Astrocyte (in vitro differentiated cells and primary cell): ENCODE measurements at regions not wholly inside any gene's neighbourhood (a gene's known extent, or its start where the extent isn't known, plus 50 kb on each side); places are given as distances from the start of the nearest gene placed in this dataset.

Experiments used
- DNase-seq: peaks from one replicate; pipeline ENCODE4 v3.0.0-alpha.2; 2010; ENCODE audit warnings: low read depth
- FAIRE-seq: peaks from 2 replicates; lab custom pipeline; 2011; peaks lifted over from hg19 to GRCh38; lab: Jason Lieb, UNC
- H2AFZ ChIP-seq: 2 replicates; pipeline ENCODE4 v1.6.0; 2012; ENCODE audit warnings: low read depth, low read length, inconsistent platforms
- H3K27ac ChIP-seq: 2 replicates; pipeline ENCODE4 v1.5.1; 2011; ENCODE audit warnings: low read depth, low read length, inconsistent platforms
- H3K27me3 ChIP-seq: 2 replicates; pipeline ENCODE4 v1.6.0; 2011; ENCODE audit warnings: low read length, inconsistent platforms; ENCODE audit not compliant: insufficient read depth
- H3K36me3 ChIP-seq: 2 replicates; pipeline ENCODE4 v1.5.1; 2011; ENCODE audit warnings: low read length, inconsistent platforms; ENCODE audit not compliant: insufficient read depth
- H3K4me1 ChIP-seq: 2 replicates; pipeline ENCODE4 v1.5.1; 2011; ENCODE audit warnings: low read length, inconsistent platforms; ENCODE audit not compliant: insufficient read depth
- H3K4me2 ChIP-seq: 2 replicates; pipeline ENCODE4 v1.6.0; 2012; ENCODE audit warnings: low read length, inconsistent platforms
- H3K4me3 ChIP-seq: 2 replicates; pipeline ENCODE4 v1.5.1; 2011; ENCODE audit warnings: low read depth, mild to moderate bottlenecking, low read length, inconsistent platforms; ENCODE audit not compliant: insufficient read depth
- H3K79me2 ChIP-seq: 2 replicates; pipeline ENCODE4 v1.6.0; 2012; ENCODE audit warnings: mild to moderate bottlenecking, low read length, inconsistent platforms; ENCODE audit not compliant: insufficient read depth
- H3K9ac ChIP-seq: 2 replicates; pipeline ENCODE4 v1.6.0; 2012; ENCODE audit warnings: mild to moderate bottlenecking, low read length, inconsistent platforms
- H3K9me3 ChIP-seq: 2 replicates; pipeline ENCODE4 v1.5.1; 2012; ENCODE audit warnings: low read depth, mild to moderate bottlenecking, low read length, inconsistent platforms; ENCODE audit not compliant: insufficient read depth
- H4K20me1 ChIP-seq: 2 replicates; pipeline ENCODE4 v1.6.0; 2012; ENCODE audit warnings: low read length, inconsistent platforms; ENCODE audit not compliant: insufficient read depth
- H3K27ac Mint-ChIP-seq: one replicate; pipeline ENCODE4 v1.8.0; 2021; ENCODE audit warnings: mild to moderate bottlenecking, mixed read lengths; ENCODE audit not compliant: unreplicated experiment
- H3K27me3 Mint-ChIP-seq: one replicate; pipeline ENCODE4 v1.8.0; 2021; ENCODE audit warnings: low read depth, mixed read lengths; ENCODE audit not compliant: unreplicated experiment
- H3K36me3 Mint-ChIP-seq: one replicate; pipeline ENCODE4 v1.8.0; 2021; ENCODE audit warnings: low read depth, mixed read lengths; ENCODE audit not compliant: unreplicated experiment
- H3K4me1 Mint-ChIP-seq: one replicate; pipeline ENCODE4 v1.8.0; 2021; ENCODE audit warnings: low read depth, mixed read lengths; ENCODE audit not compliant: unreplicated experiment
- H3K4me3 Mint-ChIP-seq: one replicate; pipeline ENCODE4 v1.8.0; 2021; ENCODE audit warnings: mild to moderate bottlenecking, moderate library complexity, mixed read lengths; ENCODE audit not compliant: unreplicated experiment
- H3K9me3 Mint-ChIP-seq: one replicate; pipeline ENCODE4 v1.8.0; 2021; ENCODE audit warnings: mild to moderate bottlenecking, mixed read lengths; ENCODE audit not compliant: unreplicated experiment
- EZH2 ChIP-seq: IDR thresholded peaks from 2 replicates; pipeline ENCODE4 v1.6.1; 2012; ENCODE audit warnings: mild to moderate bottlenecking, low read length, inconsistent platforms; ENCODE audit not compliant: insufficient read depth
- TF ChIP-seq, protein P1 (sequence below): IDR thresholded peaks from 2 replicates; pipeline ENCODE4 v1.5.1; 2011; ENCODE audit warnings: low read depth, mild to moderate bottlenecking, inconsistent platforms, low read length, moderate library complexity; ENCODE audit not compliant: insufficient read depth

DNA sequence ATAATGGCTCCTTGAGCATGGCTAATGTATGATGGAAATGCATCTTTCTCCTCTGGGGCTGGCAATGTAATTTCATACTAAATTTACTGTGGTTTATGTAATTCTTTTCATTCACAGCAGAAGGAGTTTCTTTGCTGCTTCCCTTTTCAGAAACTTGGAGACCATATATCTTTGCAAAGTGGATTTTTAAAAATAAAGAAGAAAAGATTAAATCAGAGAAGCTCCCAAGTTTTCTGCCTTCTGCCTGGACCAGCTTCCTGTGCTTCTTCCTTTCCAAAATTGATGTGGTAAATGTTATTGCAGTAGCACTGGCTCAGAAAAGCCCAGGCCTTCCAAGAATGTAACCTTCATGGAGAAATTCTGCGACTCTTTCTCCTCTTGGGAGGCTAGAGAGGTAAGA lies 300.1 kb upstream of the NCAM1 start:
- Histone ChIP-seq H3K4me3 (no peak overlapping the region), H2AFZ (no peak overlapping the region), H3K79me2 (no peaks in the 10 kb centered on the region), H3K27me3 (no peaks in the 10 kb centered on the region), H4K20me1 (no peaks in the 10 kb centered on the region), H3K9ac (no peak overlapping the region), H3K27ac (no peak overlapping the region), H3K36me3 (no peaks in the 10 kb centered on the region), H3K4me2 (no peak overlapping the region), H3K9me3 (no peaks in the 10 kb centered on the region), H3K4me1 (peaks cover 8% of the 10 kb centered on the region)
- DNase-seq: no peak
- no peak for FAIRE-seq
- no peak for TF ChIP-seq EZH2
- TF ChIP-seq, protein P1, sequence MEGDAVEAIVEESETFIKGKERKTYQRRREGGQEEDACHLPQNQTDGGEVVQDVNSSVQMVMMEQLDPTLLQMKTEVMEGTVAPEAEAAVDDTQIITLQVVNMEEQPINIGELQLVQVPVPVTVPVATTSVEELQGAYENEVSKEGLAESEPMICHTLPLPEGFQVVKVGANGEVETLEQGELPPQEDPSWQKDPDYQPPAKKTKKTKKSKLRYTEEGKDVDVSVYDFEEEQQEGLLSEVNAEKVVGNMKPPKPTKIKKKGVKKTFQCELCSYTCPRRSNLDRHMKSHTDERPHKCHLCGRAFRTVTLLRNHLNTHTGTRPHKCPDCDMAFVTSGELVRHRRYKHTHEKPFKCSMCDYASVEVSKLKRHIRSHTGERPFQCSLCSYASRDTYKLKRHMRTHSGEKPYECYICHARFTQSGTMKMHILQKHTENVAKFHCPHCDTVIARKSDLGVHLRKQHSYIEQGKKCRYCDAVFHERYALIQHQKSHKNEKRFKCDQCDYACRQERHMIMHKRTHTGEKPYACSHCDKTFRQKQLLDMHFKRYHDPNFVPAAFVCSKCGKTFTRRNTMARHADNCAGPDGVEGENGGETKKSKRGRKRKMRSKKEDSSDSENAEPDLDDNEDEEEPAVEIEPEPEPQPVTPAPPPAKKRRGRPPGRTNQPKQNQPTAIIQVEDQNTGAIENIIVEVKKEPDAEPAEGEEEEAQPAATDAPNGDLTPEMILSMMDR: no peak
- peaks cover 4% of the 10 kb centered on the region for H3K4me1 Mint-ChIP-seq
- H3K9me3 Mint-ChIP-seq: peaks cover 2% of the 10 kb centered on the region
- H3K27ac Mint-ChIP-seq: no peak overlapping the region
- peaks cover 9% of the 10 kb centered on the region for H3K27me3 Mint-ChIP-seq
- no peak overlapping the region for H3K4me3 Mint-ChIP-seq
- H3K36me3 Mint-ChIP-seq: no peaks in the 10 kb centered on the region

DNA sequence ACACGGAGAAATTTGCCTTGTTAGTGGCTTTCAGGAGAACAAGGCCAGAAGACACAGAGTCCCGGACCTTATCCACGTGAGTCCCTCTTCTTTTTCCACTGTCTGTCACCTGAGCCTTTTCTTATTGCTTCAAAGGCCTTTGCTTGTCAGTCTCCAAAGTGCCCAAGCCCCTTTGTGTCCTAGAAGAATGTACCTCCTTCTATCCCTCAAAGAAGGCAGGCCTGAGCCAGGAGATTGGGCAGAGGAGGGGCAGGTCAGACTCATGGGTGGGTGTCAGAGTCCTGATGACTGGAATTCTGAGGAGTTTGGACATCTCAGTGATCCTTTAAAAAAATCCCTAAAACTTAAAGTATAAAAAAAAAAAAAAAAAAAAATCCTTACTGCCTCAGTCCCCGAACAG lies 299.6 kb upstream of the NCAM1 start:
- no peaks in the 10 kb centered on the region for H3K9me3 ChIP-seq
- no peaks in the 10 kb centered on the region for H3K36me3 Mint-ChIP-seq
- no peak overlapping the region for H3K4me3 ChIP-seq
- no peak overlapping the region for H3K4me3 Mint-ChIP-seq
- no peaks in the 10 kb centered on the region for H3K36me3 ChIP-seq
- no peak for DNase-seq
- H4K20me1 ChIP-seq: no peaks in the 10 kb centered on the region
- H3K27ac ChIP-seq: no peak overlapping the region
- no peaks in the 10 kb centered on the region for H3K27me3 ChIP-seq
- no peaks in the 10 kb centered on the region for H3K9me3 Mint-ChIP-seq
- TF ChIP-seq, protein P1: no peak
- no peak for TF ChIP-seq EZH2
- H3K4me1 Mint-ChIP-seq: peaks cover 4% of the 10 kb centered on the region
- H3K27ac Mint-ChIP-seq: no peak overlapping the region
- H3K27me3 Mint-ChIP-seq: peaks cover 7% of the 10 kb centered on the region
- no peaks in the 10 kb centered on the region for H3K79me2 ChIP-seq
- no peak overlapping the region for H3K9ac ChIP-seq
- no peak for FAIRE-seq
- H3K4me1 ChIP-seq: peaks cover 4% of the 10 kb centered on the region
- H2AFZ ChIP-seq: no peak overlapping the region
- H3K4me2 ChIP-seq: no peak overlapping the region

DNA sequence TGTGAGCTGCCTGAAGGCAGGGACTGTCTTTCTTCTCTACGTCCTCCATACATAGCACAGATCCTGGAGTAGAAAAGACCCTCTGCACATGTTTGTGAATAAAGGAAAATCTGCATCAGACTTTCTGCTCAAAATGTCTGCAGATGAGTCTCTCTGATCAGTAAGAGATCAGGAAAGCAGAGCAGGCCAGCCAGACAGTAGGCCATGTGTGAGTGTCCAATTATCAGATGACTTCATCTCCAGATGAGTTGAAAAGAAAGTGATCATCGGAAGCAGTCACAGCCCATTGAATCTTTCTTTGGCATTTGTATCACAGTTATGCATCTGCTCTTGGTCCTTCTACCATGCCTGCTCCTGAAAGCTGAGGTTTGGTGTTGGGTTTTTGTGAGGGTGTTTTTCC lies 298.7 kb upstream of the NCAM1 start:
- H3K79me2 ChIP-seq: no peaks in the 10 kb centered on the region
- DNase-seq: no peak
- H3K9me3 ChIP-seq: no peaks in the 10 kb centered on the region
- Mint-ChIP-seq H3K9me3 (no peaks in the 10 kb centered on the region), H3K27me3 (peaks cover 7% of the 10 kb centered on the region), H3K4me1 (peaks cover 2% of the 10 kb centered on the region), H3K4me3 (no peak overlapping the region), H3K27ac (no peak overlapping the region), H3K36me3 (no peaks in the 10 kb centered on the region)
- no peak overlapping the region for H2AFZ ChIP-seq
- peaks cover under 1% of the 10 kb centered on the region for H3K4me1 ChIP-seq
- H4K20me1 ChIP-seq: no peaks in the 10 kb centered on the region
- H3K36me3 ChIP-seq: no peaks in the 10 kb centered on the region
- no peak overlapping the region for H3K9ac ChIP-seq
- no peaks in the 10 kb centered on the region for H3K27me3 ChIP-seq
- TF ChIP-seq, protein P1: no peak
- no peak for TF ChIP-seq EZH2
- H3K27ac ChIP-seq: no peak overlapping the region
- H3K4me3 ChIP-seq: no peak overlapping the region
- FAIRE-seq: no peak
- no peak overlapping the region for H3K4me2 ChIP-seq
